ENCODE measurements at regions not wholly inside any gene's neighbourhood (a gene's known extent, or its start where the extent isn't known, plus 50 kb on each side); places are given as distances from the start of the nearest gene placed in this dataset.

DNA sequence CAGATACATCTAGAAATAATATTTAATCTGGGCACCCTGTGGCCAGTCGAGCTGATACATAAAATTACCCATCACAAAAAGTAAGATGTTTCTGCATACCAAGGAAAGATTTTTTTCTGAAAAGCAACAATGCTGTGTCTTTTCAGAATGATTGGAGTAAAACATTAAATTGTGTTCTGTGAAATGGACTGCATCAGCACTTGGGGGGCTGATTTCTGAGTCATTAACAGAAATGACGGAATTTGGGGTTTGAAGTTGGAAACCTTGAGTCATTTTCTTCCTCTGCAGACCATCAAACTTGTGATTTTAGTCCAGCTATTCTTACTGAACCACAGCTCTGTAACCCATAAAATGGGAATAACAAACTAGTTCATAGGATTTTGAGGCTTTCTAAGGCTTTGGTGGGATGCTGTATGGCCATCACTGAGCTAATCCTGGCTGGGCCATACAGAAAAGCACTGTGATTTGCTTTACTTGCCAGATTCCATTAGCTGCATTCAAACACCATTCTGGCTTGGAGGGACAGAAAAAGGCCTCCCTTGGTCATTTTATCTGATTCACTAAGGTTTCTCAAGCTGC is 739.4 kb upstream of the IGFBP3 start:
- TF ChIP-seq, protein P1, sequence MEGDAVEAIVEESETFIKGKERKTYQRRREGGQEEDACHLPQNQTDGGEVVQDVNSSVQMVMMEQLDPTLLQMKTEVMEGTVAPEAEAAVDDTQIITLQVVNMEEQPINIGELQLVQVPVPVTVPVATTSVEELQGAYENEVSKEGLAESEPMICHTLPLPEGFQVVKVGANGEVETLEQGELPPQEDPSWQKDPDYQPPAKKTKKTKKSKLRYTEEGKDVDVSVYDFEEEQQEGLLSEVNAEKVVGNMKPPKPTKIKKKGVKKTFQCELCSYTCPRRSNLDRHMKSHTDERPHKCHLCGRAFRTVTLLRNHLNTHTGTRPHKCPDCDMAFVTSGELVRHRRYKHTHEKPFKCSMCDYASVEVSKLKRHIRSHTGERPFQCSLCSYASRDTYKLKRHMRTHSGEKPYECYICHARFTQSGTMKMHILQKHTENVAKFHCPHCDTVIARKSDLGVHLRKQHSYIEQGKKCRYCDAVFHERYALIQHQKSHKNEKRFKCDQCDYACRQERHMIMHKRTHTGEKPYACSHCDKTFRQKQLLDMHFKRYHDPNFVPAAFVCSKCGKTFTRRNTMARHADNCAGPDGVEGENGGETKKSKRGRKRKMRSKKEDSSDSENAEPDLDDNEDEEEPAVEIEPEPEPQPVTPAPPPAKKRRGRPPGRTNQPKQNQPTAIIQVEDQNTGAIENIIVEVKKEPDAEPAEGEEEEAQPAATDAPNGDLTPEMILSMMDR (IDR thresholded peaks at IDR 0.05), result no peak
- no peak for TF ChIP-seq POLR2A (IDR thresholded peaks at IDR 0.05)

All from adrenal gland (tissue), 5 donors.